ENCODE measurements at regions not wholly inside any gene's neighbourhood (a gene's known extent, or its start where the extent isn't known, plus 50 kb on each side); places are given as distances from the start of the nearest gene placed in this dataset.
A peak's percentile ranks its signal among the peaks of the same experiment; 100 is the strongest.

GRCh38 chr5:33153831-33154230 lies 286.9 kb upstream of the TARS1 start:
- ATAC-seq (no peak), DNase-seq (ENCODE audit: low spot score) (no peak)
- H3K4me1 Mint-ChIP-seq: no peaks in the 10 kb centered on the region
- Histone ChIP-seq H3K79me2 (replicated peaks; ENCODE audit: insufficient read depth) (no peaks in the 10 kb centered on the region), H2AFZ (no peak overlapping the region), H4K20me1 (replicated peaks; ENCODE audit: insufficient read depth) (no peaks in the 10 kb centered on the region), H3F3A (replicated peaks; ENCODE audit: low read depth) (no peaks in the 10 kb centered on the region), H3K4me2 (no peak overlapping the region), H3K27me3 (ENCODE audit: insufficient read depth) (no peaks in the 10 kb centered on the region), H3K4me1 (ENCODE audit: insufficient read depth) (no peaks in the 10 kb centered on the region), H3K9me2 (ENCODE audit: insufficient read depth) (no peaks in the 10 kb centered on the region; the same call in 1 of the 2 replicates), H3K27ac (ENCODE audit: low read depth) (no peak overlapping the region), H3K4me3 (no peak overlapping the region), H3K36me3 (ENCODE audit: insufficient read depth) (no peaks in the 10 kb centered on the region)
- no peaks in the 10 kb centered on the region for H3K27me3 Mint-ChIP-seq (ENCODE audit: insufficient read depth, low read depth, poor library complexity)
- no peak overlapping the region for H3K4me3 Mint-ChIP-seq
- TF ChIP-seq JUNB (IDR thresholded peaks at IDR 0.05; ENCODE audit: unreplicated experiment): no peak
- TF ChIP-seq, protein P1, sequence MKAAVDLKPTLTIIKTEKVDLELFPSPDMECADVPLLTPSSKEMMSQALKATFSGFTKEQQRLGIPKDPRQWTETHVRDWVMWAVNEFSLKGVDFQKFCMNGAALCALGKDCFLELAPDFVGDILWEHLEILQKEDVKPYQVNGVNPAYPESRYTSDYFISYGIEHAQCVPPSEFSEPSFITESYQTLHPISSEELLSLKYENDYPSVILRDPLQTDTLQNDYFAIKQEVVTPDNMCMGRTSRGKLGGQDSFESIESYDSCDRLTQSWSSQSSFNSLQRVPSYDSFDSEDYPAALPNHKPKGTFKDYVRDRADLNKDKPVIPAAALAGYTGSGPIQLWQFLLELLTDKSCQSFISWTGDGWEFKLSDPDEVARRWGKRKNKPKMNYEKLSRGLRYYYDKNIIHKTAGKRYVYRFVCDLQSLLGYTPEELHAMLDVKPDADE (IDR thresholded peaks at IDR 0.05): no peak
- no peak for TF ChIP-seq STAT1 (IDR thresholded peaks at IDR 0.05; ENCODE audit: unreplicated experiment)
- TF ChIP-seq ZNF331 (CRISPR knock-in tag; IDR thresholded peaks at IDR 0.05; ENCODE audit: low read depth): no peak
- no peak for TF ChIP-seq CTCF (conservative IDR thresholded peaks at IDR 0.05; ENCODE audit: low read depth in 2 of 2)
- H3K36me3 Mint-ChIP-seq (ENCODE audit: low read depth): no peaks in the 10 kb centered on the region
- no peak overlapping the region for H3K27ac Mint-ChIP-seq
- no peaks in the 10 kb centered on the region for H3K9me3 Mint-ChIP-seq

- Histone ChIP-seq H2AFZ (no peak overlapping the region), H3K27me3 (ENCODE audit: insufficient read depth) (no peaks in the 10 kb centered on the region), H3K4me3 (no peak overlapping the region), H3K4me1 (ENCODE audit: insufficient read depth) (no peaks in the 10 kb centered on the region), H3K36me3 (ENCODE audit: insufficient read depth) (no peaks in the 10 kb centered on the region), H3K79me2 (replicated peaks; ENCODE audit: insufficient read depth) (no peaks in the 10 kb centered on the region), H3F3A (replicated peaks; ENCODE audit: low read depth) (no peaks in the 10 kb centered on the region), H3K4me2 (no peak overlapping the region), H3K9me2 (ENCODE audit: insufficient read depth) (no peaks in the 10 kb centered on the region), H3K27ac (ENCODE audit: low read depth) (no peak overlapping the region), H4K20me1 (replicated peaks; ENCODE audit: insufficient read depth) (no peaks in the 10 kb centered on the region)
- Mint-ChIP-seq H3K36me3 (ENCODE audit: low read depth) (no peaks in the 10 kb centered on the region), H3K4me1 (no peaks in the 10 kb centered on the region), H3K27me3 (ENCODE audit: insufficient read depth, low read depth, poor library complexity) (peaks cover 2% of the 10 kb centered on the region), H3K4me3 (no peak overlapping the region), H3K9me3 (peaks cover 5% of the 10 kb centered on the region; the same call in 2 of the 3 replicates), H3K27ac (no peak overlapping the region)
- peak; percentile 5 for DNase-seq (ENCODE audit: low spot score)
- ATAC-seq: no peak
- TF ChIP-seq EZH2phosphoT487 (IDR thresholded peaks at IDR 0.05; ENCODE audit: unreplicated experiment): no peak
- TF ChIP-seq ZNF114 (CRISPR knock-in tag; IDR thresholded peaks at IDR 0.05): no peak
- no peak for TF ChIP-seq ZNF331 (CRISPR knock-in tag; IDR thresholded peaks at IDR 0.05; ENCODE audit: low read depth)
- no peak for TF ChIP-seq POLR2AphosphoS5 (IDR thresholded peaks at IDR 0.05; ENCODE audit: low read depth)
- no peak for TF ChIP-seq REST (IDR thresholded peaks at IDR 0.05; ENCODE audit: unreplicated experiment)
- TF ChIP-seq STAT1 (IDR thresholded peaks at IDR 0.05; ENCODE audit: unreplicated experiment): no peak
- no peak for TF ChIP-seq CREB1 (CRISPR knock-in tag; IDR thresholded peaks at IDR 0.05; ENCODE audit: low read depth)
- no peak for TF ChIP-seq CTCF (conservative IDR thresholded peaks at IDR 0.05; ENCODE audit: low read depth in 2 of 2)
- no peak for TF ChIP-seq NANOG (IDR thresholded peaks at IDR 0.05; ENCODE audit: borderline replicate concordance)
- TF ChIP-seq, protein P1 (IDR thresholded peaks at IDR 0.05): no peak
- no peak for TF ChIP-seq EZH2 (IDR thresholded peaks at IDR 0.05; ENCODE audit: low read depth, unreplicated experiment)
- no peak for TF ChIP-seq JUNB (IDR thresholded peaks at IDR 0.05; ENCODE audit: unreplicated experiment)
Measured at GRCh38 chr5:33160871-33161270, 279.9 kb upstream of the TARS1 start.

Data from GM23338 (cell line).